ENCODE measurements at regions not wholly inside any gene's neighbourhood (a gene's known extent, or its start where the extent isn't known, plus 50 kb on each side); places are given as distances from the start of the nearest gene placed in this dataset.
A peak's percentile ranks its signal among the peaks of the same experiment; 100 is the strongest.
"Not testable (repeated sequence)": the region's sequence is repeated elsewhere in the genome, so short reads cannot be mapped to it uniquely, and the experiment has no call there.

GRCh38 chr5:155150012-155150411, 136.5 kb downstream of the KIF4B start:
- TF ChIP-seq CTCF (conservative IDR thresholded peaks at IDR 0.05), result no peak
- H3K27ac ChIP-seq, result no peak overlapping the region

- TF ChIP-seq CTCF (conservative IDR thresholded peaks at IDR 0.05), result no peak
- no peak overlapping the region for H3K27ac ChIP-seq
These were observed 141.4 kb downstream of the KIF4B start for GRCh38 chr5:155154973-155155372.

- H3K27ac ChIP-seq, result not testable (repeated sequence)
These were observed 149.5 kb downstream of the KIF4B start for GRCh38 chr5:155163084-155163483.

- TF ChIP-seq CTCF (conservative IDR thresholded peaks at IDR 0.05), result no peak
- H3K27ac ChIP-seq, result no peak overlapping the region
These were observed 154.2 kb downstream of the KIF4B start for GRCh38 chr5:155167736-155168135.

GRCh38 chr5:155181542-155181941, 168.0 kb downstream of the KIF4B start:
- no peak overlapping the region for H3K27ac ChIP-seq
- no peak for TF ChIP-seq CTCF (conservative IDR thresholded peaks at IDR 0.05)

GRCh38 chr5:155189476-155189875, 175.9 kb downstream of the KIF4B start:
- TF ChIP-seq CTCF (conservative IDR thresholded peaks at IDR 0.05), result no peak
- H3K27ac ChIP-seq, result no peak overlapping the region

- no peak overlapping the region for H3K27ac ChIP-seq
These were observed 176.4 kb downstream of the KIF4B start for GRCh38 chr5:155189981-155190380.

GRCh38 chr5:155193029-155193428, 179.5 kb downstream of the KIF4B start:
- no peak for TF ChIP-seq CTCF (conservative IDR thresholded peaks at IDR 0.05)
- H3K27ac ChIP-seq, result peak overlapping the region; percentile 3; the same call in 1 of the 2 replicates

More at GRCh38 chr5:155189981-155190380, 176.4 kb downstream of the KIF4B start:
- no peak for TF ChIP-seq CTCF (conservative IDR thresholded peaks at IDR 0.05)
